ENCODE measurements at regions not wholly inside any gene's neighbourhood (a gene's known extent, or its start where the extent isn't known, plus 50 kb on each side); places are given as distances from the start of the nearest gene placed in this dataset.

DNA sequence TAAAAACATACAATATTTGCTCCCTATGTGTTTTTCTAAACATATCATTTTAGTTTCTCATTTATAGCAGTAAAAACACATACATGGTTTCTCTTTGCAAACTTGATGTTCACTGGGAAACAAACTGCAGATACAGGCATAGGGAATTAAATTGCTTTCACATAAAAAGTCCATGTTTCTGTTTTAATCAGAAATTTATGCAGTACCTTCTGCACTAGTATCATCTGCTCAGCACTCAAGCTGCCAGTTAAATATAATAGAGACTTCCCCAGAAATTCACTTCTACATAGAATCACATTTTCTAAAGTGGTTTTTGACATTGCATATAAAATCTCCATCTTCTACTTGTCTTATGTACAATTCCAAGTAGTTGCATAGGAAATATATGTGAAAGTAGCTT, 1107.3 kb upstream of the NRXN1 start:
- TF ChIP-seq, protein P1, sequence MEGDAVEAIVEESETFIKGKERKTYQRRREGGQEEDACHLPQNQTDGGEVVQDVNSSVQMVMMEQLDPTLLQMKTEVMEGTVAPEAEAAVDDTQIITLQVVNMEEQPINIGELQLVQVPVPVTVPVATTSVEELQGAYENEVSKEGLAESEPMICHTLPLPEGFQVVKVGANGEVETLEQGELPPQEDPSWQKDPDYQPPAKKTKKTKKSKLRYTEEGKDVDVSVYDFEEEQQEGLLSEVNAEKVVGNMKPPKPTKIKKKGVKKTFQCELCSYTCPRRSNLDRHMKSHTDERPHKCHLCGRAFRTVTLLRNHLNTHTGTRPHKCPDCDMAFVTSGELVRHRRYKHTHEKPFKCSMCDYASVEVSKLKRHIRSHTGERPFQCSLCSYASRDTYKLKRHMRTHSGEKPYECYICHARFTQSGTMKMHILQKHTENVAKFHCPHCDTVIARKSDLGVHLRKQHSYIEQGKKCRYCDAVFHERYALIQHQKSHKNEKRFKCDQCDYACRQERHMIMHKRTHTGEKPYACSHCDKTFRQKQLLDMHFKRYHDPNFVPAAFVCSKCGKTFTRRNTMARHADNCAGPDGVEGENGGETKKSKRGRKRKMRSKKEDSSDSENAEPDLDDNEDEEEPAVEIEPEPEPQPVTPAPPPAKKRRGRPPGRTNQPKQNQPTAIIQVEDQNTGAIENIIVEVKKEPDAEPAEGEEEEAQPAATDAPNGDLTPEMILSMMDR (IDR thresholded peaks at IDR 0.05): no peak
- TF ChIP-seq POLR2A (IDR thresholded peaks at IDR 0.05) (no peak), POLR2AphosphoS5 (IDR thresholded peaks at IDR 0.05) (no peak), EP300 (IDR thresholded peaks at IDR 0.05; ENCODE audit: low read depth) (no peak)

Data from transverse colon (tissue), 4 donors.